HepG2 (cell line): ENCODE measurements at regions not wholly inside any gene's neighbourhood (a gene's known extent, or its start where the extent isn't known, plus 50 kb on each side); places are given as distances from the start of the nearest gene placed in this dataset.

Source experiments
- FOXA3 ChIP-seq: IDR thresholded peaks from 2 replicates; pipeline ENCODE4 v1.6.1; 2016; ENCODE audit warnings: missing genetic modification reagents, missing compliant biosample characterization
- ZBTB8A ChIP-seq: sonication (generic); formaldehyde crosslinking; IDR thresholded peaks from 2 replicates; pipeline ENCODE4 v1.4.0; 2020; ENCODE audit warnings: mild to moderate bottlenecking, low read depth, missing genetic modification reagents, borderline replicate concordance
- ZNF331 ChIP-seq: sonication (generic); formaldehyde crosslinking; IDR thresholded peaks from 2 replicates; pipeline ENCODE4 v1.4.0; 2020; ENCODE audit warnings: missing genetic modification reagents
- TF ChIP-seq, protein P1 (sequence below): sonication (generic); formaldehyde crosslinking; conservative IDR thresholded peaks from 2 replicates; pipeline ENCODE4 v1.8.1; 2023; ENCODE audit warnings: missing genetic modification reagents

DNA sequence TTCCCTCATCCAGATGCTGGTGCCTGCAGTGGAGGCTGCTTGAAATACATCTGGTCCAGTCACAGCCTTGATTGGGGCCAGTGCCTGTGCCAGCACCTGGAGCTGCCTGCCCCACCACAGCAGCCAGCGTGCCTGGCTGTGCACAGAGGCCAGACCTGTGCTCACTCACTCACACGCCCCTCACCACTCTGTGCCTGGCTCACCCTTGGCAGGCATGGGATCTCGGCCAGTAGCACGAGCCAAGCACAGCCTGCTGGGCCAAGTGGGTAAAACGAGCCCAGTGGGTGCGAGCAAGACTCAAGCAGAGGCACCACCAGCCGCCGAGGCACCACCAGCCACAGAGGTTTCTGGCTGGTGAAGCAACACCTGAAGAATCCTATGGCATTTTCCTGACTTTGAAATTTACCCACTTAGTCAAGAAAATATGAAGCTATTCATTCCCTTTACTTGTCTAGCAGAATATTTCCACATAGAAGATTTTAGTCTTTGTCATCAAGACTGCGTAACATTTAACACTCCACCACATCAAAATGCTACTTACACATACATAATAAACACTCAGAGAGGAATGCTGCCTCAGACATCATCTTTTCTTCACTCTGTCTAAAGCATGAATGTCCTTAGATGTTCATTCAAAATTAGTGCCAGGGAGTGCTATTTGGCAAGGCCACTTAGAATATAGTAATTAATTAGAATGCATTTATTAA is 424.3 kb upstream of the FAT3 start:
- no peak for TF ChIP-seq FOXA3
- no peak for TF ChIP-seq ZNF331
- TF ChIP-seq ZBTB8A (CRISPR knock-in tag): no peak
- TF ChIP-seq, protein P1, sequence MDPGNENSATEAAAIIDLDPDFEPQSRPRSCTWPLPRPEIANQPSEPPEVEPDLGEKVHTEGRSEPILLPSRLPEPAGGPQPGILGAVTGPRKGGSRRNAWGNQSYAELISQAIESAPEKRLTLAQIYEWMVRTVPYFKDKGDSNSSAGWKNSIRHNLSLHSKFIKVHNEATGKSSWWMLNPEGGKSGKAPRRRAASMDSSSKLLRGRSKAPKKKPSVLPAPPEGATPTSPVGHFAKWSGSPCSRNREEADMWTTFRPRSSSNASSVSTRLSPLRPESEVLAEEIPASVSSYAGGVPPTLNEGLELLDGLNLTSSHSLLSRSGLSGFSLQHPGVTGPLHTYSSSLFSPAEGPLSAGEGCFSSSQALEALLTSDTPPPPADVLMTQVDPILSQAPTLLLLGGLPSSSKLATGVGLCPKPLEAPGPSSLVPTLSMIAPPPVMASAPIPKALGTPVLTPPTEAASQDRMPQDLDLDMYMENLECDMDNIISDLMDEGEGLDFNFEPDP (CRISPR knock-in tag): no peak
